ENCODE measurements at regions not wholly inside any gene's neighbourhood (a gene's known extent, or its start where the extent isn't known, plus 50 kb on each side); places are given as distances from the start of the nearest gene placed in this dataset.

- TF ChIP-seq CTCF (IDR thresholded peaks at IDR 0.05) = no peak
- no peak for TF ChIP-seq POLR2A (IDR thresholded peaks at IDR 0.05)
Observed at GRCh38 chr1:214187933-214188332, 93.0 kb upstream of the SMYD2 start.

Data from uterus (tissue), 2 donors.